ENCODE measurements at regions not wholly inside any gene's neighbourhood (a gene's known extent, or its start where the extent isn't known, plus 50 kb on each side); places are given as distances from the start of the nearest gene placed in this dataset.

DNA sequence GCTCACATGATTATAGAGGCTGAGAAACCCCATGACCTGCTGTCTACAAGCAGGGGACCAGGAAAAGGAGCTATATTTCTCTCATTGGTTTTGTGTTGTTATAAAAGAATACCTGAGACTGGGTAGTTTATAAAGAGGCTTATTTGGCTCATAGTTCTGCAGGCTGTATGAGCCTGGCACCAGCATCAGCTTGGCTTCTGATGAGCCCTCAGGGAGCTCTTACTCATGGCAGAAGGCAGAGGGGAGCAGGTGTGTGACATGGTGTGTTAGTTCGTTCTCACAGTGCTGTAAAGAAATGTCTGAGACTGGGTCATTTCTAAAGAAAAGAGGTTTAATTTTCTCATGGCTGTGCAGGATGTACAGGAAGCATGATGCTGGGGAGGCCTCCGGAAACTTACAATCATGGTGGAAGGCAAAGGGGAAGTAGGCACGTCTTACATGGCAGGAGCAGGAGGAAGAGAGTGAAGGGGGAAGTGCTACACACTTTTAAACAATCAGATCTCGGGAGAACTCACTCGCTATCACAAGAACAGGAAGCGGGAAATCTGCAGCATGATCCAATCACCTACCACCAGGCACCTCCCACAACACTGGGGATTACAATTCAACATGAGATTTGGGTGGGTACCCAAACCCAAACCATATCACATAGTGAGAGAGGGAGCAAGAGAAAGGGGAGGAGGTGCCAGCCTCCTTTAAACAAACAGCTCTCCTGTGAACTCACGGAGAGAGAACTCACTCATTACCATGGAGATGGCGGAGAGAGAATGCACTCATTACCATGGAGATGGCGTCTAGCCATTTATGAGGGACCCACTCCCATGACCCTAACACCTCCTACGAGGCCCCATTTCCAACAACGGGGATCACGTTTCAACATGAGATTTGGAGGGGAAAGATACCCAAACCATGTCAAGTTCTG is 133.4 kb downstream of the JCAD start:
- in situ Hi-C loops (cut with MboI; ENCODE audit: low sequenced_read_pairs) = no loop called here

DNA sequence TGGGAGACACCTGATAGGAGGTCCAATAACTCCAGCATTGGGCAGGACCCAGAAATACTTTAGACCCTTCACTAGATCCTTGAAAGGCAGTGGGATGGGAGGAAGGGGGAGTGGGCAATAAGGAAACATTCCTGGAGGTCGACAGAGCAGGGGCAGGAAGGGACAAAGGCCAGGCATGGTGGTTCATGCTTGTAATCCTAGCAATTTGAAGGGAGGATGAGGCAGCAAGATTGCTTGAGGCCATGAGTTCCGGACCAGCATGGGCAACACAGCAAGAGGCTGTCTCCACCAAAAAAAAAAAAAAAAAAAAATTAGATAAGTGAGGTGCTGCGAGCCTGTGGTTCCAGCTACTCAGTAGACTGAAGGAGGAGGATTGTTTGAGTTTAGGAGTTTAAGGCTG is 134.9 kb downstream of the JCAD start:
- in situ Hi-C loops (cut with MboI; ENCODE audit: low sequenced_read_pairs) = no loop called here

DNA sequence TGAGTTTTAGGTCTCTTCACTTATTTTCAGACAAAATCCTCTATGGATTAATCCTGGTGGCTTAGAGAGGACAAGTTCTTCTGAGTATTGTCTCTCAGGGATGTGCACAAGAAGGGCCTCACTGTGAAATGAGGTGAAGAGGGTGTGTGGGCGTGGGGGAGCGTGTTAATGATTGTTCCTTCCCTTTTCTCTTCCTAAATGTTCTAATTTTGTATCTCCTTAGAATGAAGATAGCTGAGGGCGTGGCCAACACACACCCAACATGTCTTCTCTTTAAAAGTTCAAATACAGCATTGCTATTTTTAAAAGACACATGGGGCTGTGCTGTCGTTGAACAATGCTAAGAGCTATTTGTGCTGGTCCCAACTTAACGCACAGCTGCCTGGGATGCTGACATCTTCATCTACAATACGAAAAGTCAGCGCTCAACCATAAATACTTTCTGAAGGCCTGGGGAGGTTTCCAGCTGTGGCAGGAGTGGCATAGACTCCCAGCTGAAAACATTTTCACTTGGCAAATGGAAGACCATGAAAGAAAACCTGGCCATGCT is 135.9 kb downstream of the JCAD start:
- in situ Hi-C loops (cut with MboI; ENCODE audit: low sequenced_read_pairs) = no loop called here

DNA sequence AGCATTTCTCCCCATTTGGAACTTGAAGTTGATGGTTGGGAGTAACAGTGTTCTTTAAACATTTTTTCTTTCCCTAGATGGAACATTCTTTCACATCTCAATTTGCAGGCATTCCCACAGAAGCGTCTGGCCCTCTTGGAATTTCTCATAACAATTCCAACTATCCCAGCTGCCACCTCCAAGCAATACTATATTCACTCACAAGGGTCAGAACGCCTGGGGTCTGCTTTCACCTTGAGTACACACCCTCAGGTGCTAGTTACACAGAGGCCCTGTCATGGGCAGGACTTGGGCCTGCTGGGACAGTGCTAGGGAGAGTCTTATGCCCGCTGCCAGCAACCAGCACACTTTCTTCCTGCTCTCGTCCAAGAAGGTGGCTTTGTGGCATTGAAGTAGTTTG is 136.5 kb downstream of the JCAD start:
- in situ Hi-C loops (cut with MboI; ENCODE audit: low sequenced_read_pairs) = no loop called here

DNA sequence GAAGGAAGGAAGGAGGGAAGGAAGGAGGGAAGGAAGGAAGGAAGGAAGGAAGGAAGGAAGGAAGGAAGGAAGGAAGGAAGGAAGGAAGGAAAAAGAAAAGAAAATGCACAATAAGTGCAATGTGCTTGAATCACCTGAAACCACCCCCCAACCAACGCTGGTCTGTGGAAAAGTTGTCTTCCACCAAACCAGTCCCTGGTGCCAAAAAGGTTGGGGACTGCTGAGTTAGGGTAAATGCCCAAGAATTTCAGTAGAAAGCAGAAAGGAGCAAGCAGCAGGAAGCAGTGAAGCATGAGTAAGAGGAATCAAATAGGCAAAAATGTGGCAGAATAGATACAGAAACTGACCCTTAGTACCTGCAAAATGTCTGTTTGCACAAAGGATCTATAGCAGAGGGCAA is 137.2 kb downstream of the JCAD start:
- in situ Hi-C loops (cut with MboI; ENCODE audit: low sequenced_read_pairs) = no loop called here

DNA sequence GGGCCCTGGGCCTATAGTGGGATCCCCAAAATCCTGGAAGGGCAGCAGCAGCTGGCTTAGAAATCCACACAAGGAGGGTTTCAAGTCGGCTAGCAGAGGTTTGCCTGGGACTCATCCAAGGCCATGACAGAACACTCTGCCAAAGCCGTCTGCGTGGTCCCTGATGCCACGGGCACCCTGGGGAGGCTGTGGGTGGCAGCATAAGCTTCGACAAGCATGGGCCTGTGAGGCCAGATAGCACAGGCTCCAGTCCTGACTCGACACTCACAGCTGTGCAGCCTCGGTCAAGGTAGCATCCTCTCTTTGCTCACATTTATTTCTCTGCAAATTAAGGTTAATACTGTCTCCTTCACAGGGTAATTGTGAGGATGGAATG is 138.3 kb downstream of the JCAD start:
- in situ Hi-C loops (cut with MboI; ENCODE audit: low sequenced_read_pairs) = no loop called here

DNA sequence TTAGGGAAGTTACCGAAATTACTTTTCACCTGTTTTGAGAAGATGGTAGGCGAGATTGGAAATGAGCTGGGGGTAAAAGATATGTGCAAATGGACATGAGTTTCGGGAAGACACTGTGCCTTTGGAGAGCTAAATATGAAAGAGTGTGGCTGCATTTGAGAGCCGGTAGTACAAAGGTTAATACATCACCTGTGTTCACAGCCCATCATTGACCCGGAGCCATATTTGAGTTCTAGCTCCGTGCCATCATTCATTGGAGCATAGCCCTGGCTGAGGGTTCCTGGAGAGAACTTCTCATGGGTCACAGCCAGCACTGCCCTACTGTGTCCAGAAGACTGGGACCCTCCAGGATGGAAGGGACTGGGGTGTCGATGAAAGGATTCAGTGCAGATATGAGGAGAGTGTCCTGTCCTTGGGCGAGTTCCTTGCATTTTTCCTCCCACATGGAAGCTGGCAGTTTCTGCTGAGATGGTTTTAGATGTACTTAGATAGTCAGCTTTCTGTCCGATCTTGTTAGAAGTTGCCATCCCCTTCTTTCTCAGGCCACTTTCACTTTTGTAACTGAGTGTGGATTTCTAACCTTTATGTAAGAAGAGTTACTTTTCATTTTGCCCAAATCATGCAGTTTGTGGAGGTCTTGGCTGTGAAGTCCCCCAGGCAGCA is 138.8 kb downstream of the JCAD start:
- in situ Hi-C loops (cut with MboI; ENCODE audit: low sequenced_read_pairs) = no loop called here

DNA sequence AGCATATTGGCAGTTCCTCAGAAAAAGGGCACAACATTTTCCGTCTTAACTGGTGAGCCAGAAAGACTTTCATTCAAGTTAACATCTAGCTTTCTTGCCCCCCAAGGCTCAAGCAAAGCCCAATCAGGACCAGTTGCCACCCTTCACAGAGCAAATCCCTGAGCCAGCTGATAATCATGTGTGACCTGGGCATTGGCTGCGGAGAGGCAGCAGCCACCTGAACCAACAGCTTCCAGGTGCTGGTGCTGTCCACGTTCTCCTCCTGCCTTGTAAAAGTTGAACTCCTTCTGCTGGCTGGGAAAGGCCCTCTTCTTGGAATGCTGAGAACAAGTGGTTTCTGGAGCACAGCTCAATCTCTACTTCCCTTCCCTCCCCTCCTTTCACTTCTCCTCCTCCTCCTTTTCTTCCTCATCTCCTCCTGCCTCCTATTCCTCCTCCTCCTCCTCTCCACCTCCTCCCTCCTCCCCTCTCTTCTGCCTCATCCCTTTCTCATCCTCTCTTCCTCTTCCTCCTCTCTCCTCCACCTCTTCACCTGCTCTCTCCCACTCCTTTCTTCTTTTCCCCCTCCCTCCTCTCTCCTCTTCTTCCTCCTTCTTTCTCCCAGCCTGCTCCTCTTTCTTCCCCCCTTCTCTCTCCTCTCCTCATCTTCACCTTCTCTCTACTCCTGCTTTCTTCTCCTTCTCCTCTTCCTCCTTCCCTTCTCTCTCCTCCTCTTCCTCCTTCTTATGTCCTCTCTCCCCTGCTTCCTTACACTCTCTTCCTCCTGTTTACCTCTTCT is 140.6 kb downstream of the JCAD start:
- in situ Hi-C loops (cut with MboI; ENCODE audit: low sequenced_read_pairs) = no loop called here

DNA sequence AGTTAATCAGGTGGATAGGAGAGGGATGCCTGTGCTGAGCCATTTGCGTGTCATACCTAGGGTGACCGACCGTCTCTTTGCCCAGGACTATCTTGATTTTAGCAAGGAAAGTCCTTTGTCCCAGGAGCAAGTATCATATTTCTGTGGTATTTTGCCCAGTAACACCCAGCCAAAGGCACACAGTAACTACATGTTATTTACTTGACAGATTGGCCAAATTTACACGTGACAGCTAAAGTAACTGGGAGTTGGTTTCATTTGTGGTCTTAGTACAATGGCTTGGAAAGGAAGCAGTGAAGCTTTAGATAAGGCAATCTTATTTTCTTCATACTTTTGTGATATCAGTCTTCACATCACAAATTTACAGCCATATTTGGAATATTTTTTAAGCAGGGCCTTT is 142.1 kb downstream of the JCAD start:
- in situ Hi-C loops (cut with MboI; ENCODE audit: low sequenced_read_pairs) = no loop called here

DNA sequence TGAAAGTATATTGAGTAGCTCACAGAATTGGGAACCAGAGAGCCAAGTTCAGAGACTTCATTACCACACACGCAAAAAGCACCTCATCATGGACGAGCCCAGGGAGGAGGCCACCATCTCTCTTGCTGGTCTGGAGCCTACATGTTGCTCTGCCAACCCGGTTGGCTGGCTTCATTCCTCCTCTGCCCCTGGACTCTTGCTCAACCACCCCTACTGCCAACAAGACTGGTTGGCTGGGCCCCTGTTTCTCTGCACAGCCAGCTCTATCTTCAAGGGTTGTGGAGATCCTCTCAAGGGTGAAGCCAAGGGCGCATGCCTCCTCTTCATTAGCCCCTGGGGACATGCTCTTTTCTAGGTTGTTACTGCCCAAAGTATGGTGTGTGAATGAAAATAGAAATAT is 142.7 kb downstream of the JCAD start:
- in situ Hi-C loops (cut with MboI; ENCODE audit: low sequenced_read_pairs) = no loop called here

DNA sequence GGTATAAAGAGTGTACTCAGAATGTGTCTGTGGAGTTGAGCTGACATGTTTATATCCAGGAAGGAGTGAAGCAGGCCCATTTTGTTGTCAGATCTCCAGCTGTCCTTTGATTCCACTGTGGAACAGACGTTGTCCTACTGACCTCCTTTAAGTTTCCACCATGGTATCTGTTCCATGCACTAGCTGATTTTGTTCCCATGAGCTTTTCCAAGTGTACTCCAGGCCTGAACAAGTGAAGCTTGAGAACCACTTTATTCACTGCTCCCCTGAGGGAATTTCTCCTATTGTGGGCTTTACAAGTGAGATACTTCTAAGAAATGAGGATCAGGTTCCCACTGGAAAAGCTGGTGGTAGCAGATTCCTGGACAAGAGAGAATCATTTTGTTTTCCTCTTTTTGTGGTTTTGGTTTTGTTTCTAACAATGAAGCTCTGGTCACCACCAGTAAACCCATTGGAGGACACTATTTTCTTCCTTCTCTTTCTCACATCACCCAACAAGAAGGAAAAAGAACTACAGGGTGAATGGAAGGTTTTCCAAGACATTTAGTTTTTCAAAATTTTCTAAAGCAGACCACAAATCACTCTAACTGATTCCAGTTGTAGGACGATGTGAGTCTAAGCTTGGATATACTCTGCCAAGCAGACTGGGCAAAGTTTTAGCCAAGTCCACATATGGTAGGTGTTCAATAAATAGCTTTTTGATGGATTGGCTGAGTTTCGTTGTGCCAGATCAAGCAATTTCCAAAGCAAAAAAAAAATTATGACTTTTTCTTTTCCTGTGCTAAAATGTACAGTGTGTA is 144.2 kb downstream of the JCAD start:
- in situ Hi-C loops (cut with MboI; ENCODE audit: low sequenced_read_pairs) = no loop called here

DNA sequence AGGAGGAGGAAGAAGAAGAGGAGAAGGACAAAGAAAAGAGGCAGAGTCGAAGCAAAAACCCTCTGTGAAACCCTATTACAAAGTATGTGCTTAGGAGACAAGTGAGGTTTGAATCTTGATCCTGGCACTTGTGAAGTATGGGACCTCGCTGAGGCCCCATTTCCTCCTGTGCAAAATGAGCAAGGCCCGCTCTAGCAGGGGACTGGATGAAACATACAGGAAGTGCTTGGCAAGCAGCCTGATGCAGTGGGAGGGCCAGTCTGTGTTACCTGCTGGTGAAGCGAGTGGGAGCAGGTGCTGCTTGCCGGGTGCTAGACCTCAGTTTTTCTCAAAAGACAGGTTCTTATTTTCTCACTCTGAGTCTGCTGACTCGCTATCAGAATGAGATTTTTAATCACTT is 150.4 kb downstream of the JCAD start:
- in situ Hi-C loops (cut with MboI; ENCODE audit: low sequenced_read_pairs) = no loop called here

DNA sequence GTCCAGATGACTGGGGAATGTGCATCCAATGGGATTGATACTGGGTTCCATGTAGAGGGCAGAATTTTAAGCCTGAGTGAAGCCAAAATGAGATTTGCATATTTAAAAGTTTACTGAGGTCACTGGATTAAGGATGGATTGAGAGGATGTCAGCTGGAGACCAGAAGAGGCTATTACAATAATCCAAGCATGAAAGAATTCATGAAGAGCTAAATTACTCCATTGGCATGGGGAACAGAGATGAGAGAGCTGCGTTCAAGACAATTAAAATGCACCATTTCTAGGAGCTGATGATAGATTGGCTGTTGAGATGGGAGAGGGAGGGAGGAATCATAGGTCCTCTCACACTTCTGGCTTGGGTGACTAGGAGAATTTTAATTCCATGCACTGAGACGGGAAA is 158.5 kb downstream of the JCAD start:
- in situ Hi-C loops (cut with MboI; ENCODE audit: low sequenced_read_pairs) = no loop called here

DNA sequence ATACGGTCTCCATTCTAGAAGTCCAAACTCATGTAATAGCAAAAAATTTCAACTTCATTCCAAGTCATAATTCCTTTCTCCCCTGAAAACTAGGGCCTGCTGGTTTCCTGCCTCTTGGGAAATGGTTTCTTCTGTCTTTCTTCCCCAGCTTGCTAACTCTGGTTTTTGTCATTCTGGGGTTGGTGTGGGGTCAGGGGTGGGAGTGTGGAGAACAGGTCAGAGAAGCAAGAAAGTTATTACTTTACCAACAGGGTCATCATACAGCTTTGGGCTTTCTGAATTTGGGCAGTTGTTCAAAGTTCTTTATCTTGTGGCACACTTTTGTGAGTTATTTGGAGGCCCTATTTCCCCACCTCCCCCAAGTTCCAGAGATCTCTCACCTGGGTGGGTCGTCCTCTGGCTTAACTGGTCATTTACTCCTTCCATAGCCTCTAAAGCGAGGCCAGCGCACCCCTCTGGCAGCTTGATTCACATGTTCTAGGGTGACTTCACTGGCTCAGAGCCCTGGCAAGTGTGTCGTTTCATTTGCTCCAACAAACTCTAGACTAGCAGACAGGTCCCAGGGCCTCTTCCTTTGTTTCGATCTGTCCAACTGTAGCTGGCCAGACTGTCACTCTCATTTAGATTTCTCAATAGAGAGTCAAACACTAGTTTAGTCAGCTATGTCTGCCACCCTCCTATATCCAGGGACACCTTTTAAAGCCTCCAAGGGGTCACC is 161.2 kb downstream of the JCAD start:
- in situ Hi-C loops (cut with MboI; ENCODE audit: low sequenced_read_pairs) = no loop called here

DNA sequence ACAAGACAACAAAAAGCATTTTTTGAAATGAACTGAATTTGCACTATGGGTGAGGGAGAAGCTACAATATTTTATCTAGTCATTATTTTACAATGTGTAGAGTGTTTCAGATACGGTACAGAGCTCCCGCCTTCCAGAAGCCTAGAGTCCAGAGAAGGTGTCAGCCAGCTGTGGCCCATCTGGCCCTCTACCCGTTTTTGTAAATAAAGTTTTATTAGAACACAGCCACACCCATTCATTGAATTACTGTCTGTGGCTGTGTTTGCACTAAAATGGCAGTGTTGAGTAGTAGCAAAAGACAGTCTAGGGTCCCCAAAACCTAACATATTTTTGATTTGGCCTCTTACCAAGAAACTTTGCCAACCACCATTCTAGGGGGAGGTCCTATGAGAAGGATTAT is 162.0 kb downstream of the JCAD start:
- in situ Hi-C loops (cut with MboI; ENCODE audit: low sequenced_read_pairs) = no loop called here

DNA sequence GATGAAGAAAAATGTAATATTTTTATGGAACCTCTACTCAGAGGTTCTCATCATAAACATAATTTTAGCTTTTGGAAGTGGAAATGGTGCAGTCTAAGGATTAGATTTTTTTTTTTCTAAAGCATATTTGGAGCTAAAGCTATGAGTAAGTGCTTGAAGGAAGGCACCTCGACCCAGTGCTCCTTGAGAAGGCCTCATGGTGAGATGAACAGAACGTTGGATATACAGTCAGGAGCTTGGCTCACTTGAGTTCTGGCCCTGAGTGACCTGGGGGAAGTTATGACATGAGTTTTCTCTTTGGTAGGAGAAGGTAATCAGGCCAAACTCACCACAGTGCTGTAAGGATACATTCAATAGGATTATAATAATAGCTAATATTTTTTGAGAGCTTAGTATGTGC is 163.3 kb downstream of the JCAD start:
- in situ Hi-C loops (cut with MboI; ENCODE audit: low sequenced_read_pairs) = no loop called here

DNA sequence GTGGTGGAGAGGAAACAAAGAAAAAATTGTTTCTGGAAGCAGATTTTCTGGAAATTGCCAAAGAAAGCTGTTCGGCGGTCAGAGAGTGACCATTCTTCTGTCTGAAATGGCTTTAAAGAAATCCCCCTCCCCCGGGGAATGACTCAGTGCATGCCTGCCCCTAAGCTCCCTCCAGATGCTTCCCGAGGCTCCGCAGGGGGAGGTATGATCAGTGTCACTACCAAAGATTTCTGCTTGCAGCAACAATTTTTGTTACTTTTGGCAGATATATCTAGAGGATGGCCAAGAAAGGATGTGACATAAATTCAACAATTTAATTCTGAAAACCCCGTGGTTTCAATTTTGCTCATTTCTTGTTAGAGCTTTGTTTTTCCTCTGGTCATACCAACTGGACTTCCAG is 163.9 kb downstream of the JCAD start:
- in situ Hi-C loops (cut with MboI; ENCODE audit: low sequenced_read_pairs) = no loop called here

DNA sequence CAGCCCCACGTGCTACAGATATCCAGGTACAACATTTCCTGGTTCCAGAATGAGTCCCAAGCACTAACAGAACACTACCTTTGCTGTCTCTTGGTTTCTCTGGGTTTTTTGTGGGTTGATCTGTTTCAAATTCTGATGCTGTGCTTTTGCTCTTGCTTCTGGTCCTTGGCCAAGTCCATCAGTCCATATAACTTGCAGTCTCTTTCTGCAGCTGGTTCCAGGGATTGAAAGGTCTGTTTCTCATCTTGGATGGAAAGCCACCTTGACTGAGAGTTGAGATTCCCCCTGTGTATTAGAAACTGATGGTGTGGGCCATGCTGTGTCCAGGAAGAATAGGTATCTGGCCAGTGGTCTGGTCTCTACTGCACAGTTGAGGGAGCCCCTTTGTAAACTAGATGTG is 171.1 kb downstream of the JCAD start:
- in situ Hi-C loops (cut with MboI; ENCODE audit: low sequenced_read_pairs) = no loop called here

DNA sequence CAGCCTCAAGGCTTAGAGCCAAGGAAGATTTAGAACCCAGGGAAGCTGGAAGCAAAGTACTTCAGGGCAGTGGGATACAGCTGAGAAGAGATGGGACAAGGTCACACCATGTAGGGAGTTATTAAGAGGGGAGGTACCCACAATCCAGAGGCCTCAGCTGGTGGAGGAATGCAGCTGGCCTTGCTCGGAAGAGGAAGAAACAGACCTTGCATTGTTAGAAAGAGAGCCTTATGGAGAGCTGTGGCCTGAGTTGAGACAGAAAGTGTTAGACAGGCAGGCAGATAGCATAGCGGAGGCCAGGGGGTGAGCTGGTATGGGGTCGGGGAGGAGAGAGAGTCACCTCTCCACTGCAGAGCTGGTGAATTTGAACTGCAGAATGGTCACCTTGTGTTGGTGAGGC is 173.1 kb downstream of the JCAD start:
- in situ Hi-C loops (cut with MboI; ENCODE audit: low sequenced_read_pairs) = no loop called here

DNA sequence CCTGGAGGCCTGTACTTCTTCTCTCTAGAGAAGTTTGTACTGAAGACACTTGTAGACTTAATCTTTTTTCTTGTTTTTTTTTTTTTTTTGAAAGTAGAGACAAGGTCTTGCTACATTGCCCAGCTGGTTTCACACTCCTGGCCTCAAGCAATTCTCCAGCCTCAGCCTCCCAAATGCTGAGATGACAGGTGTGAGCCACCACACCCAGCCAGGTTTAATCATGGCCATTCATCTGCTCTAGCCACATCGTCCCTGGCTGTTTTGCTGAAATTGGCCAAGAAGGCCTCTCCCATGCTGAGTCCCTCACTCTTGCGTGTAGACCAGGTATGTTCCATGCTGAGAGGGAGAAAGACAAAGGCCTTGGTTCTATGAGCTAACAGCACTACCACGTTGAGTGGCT is 176.2 kb downstream of the JCAD start:
- in situ Hi-C loops (cut with MboI; ENCODE audit: low sequenced_read_pairs) = no loop called here

All from HL-60/S4 treated with phorbol 12-myristate 13-acetate at 8.2 ng/mL for 4 days and 3 days (cell line).